GM12878 (cell line): ENCODE measurements at regions not wholly inside any gene's neighbourhood (a gene's known extent, or its start where the extent isn't known, plus 50 kb on each side); places are given as distances from the start of the nearest gene placed in this dataset.

Experiments used
- ATAC-seq: fragments of 200-7000 bp; cut with Tn5 transposase; 3 replicates; pipeline ENCODE4 v1.9.1; 2020; ENCODE audit warnings: mild to moderate bottlenecking, moderate library complexity
- BruUV-seq: library from RNA; stranded (reverse); fragments of 400-500 nt; replicated peaks from 2 replicates; lab custom pipeline; 2021; lab: Mats Ljungman, UMichigan
- CTCF ChIA-PET: fragments of 300-600 bp; sonication (Branson Sonifier 250); formaldehyde crosslinking; extraction: SDS; loops from one replicate; lab custom pipeline; 2021; ENCODE audit warnings: inconsistent platforms; lab: Yijun Ruan, JAX
- POLR2A ChIA-PET: fragments of 350-600 bp; formaldehyde crosslinking; extraction: SDS; loops from one replicate; lab custom pipeline; 2021; ENCODE audit warnings: inconsistent platforms; lab: Charles Lee
- RAD21 ChIA-PET: fragments of 300-600 bp; sonication (Branson Sonifier 250); formaldehyde crosslinking; loops from one replicate; lab custom pipeline; 2023; ENCODE audit warnings: antibody characterized with exemption; ENCODE audit not compliant: unreplicated experiment; lab: Charles Lee
- SMC1A ChIA-PET: fragments of 300-600 bp; sonication (Branson Sonifier 250); formaldehyde crosslinking; loops from one replicate; lab custom pipeline; 2023; ENCODE audit not compliant: unreplicated experiment, uncharacterized antibody; lab: Charles Lee
- DNase-seq: peaks from one replicate; pipeline ENCODE4 v3.0.0-alpha.2; 2011; ENCODE audit warnings: low read depth, low spot score
- FAIRE-seq: peaks from 3 replicates; lab custom pipeline; 2011; peaks lifted over from hg19 to GRCh38; lab: Jason Lieb, UNC
- H2AFZ ChIP-seq: 2 replicates; pipeline ENCODE4 v1.6.0; 2011; ENCODE audit warnings: low read depth, low read length, control low read depth; ENCODE audit not compliant: control insufficient read depth
- H3K27ac ChIP-seq: 2 replicates; pipeline ENCODE4 v1.5.1; 2011; ENCODE audit warnings: control low read depth; ENCODE audit not compliant: control insufficient read depth, insufficient read depth
- H3K27me3 ChIP-seq, 2 experiments: replicated peaks in 1 of 2; 2 replicates each; pipeline versions ENCODE4 v1.6.0 to v1.6.1; 2011; ENCODE audit warnings: low read length in 1 of 2; ENCODE audit not compliant: control insufficient read depth in 2 of 2, insufficient read depth in 2 of 2
- H3K36me3 ChIP-seq, 2 experiments: 2 replicates each; pipeline ENCODE4 v1.5.1; 2011; ENCODE audit warnings: low read length in 1 of 2; ENCODE audit not compliant: control insufficient read depth in 2 of 2, insufficient read depth in 2 of 2
- H3K4me1 ChIP-seq: 2 replicates; pipeline ENCODE4 v1.6.1; 2011; ENCODE audit warnings: mild to moderate bottlenecking, low read length, moderate library complexity, mixed read lengths; ENCODE audit not compliant: control insufficient read depth, insufficient read depth
- H3K4me2 ChIP-seq: 2 replicates; pipeline ENCODE4 v1.6.0; 2011; ENCODE audit warnings: control low read depth; ENCODE audit not compliant: control insufficient read depth, insufficient read depth
- H3K4me3 ChIP-seq: fragments of 200-600 bp; sonication (generic); 2 replicates; pipeline ENCODE4 v1.5.1; 2016
- H3K79me2 ChIP-seq: 2 replicates; pipeline ENCODE4 v1.6.0; 2011; ENCODE audit warnings: low read length; ENCODE audit not compliant: control insufficient read depth, insufficient read depth
- H3K9ac ChIP-seq: 2 replicates; pipeline ENCODE4 v1.8.0; 2011; ENCODE audit warnings: low read length, control low read depth, mixed read lengths; ENCODE audit not compliant: control insufficient read depth, insufficient read depth
- H3K9me3 ChIP-seq: replicated peaks from 3 replicates; pipeline ENCODE4 v1.5.1; 2011; ENCODE audit warnings: mild to moderate bottlenecking, low read length; ENCODE audit not compliant: control insufficient read depth, insufficient read depth
- H4K20me1 ChIP-seq: 2 replicates; pipeline ENCODE4 v1.6.0; 2011; ENCODE audit not compliant: control insufficient read depth, insufficient read depth
- ATF7 ChIP-seq: fragments of 450-650 bp; IDR thresholded peaks from 2 replicates; pipeline ENCODE4 v1.6.1; 2016; ENCODE audit warnings: low read depth, mild to moderate bottlenecking
- HDGF ChIP-seq: fragments of 450-650 bp; IDR thresholded peaks from 2 replicates; pipeline ENCODE4 v1.6.1; 2016; ENCODE audit warnings: antibody characterized with exemption
- LARP7 ChIP-seq: fragments of 450-650 bp; IDR thresholded peaks from 2 replicates; pipeline ENCODE4 v1.6.1; 2017; ENCODE audit warnings: mild to moderate bottlenecking
- NFXL1 ChIP-seq: fragments of 450-650 bp; IDR thresholded peaks from 2 replicates; pipeline ENCODE4 v1.6.1; 2017; ENCODE audit warnings: antibody characterized with exemption, mild to moderate bottlenecking, borderline replicate concordance
- NR2F1 ChIP-seq: fragments of 450-650 bp; conservative IDR thresholded peaks from 2 replicates; pipeline ENCODE4 v1.6.1; 2017; ENCODE audit warnings: mild to moderate bottlenecking
- SMC3 ChIP-seq: IDR thresholded peaks from 2 replicates; pipeline ENCODE4 v1.6.1; 2011; ENCODE audit warnings: low read length, improper control_type of control experiment, borderline replicate concordance
- SP1 ChIP-seq: IDR thresholded peaks from one replicate; pipeline ENCODE4 v1.6.1; 2011; ENCODE audit warnings: low read depth, low read length
- SUPT20H ChIP-seq: IDR thresholded peaks from 2 replicates; pipeline ENCODE4 v1.6.1; 2011; ENCODE audit warnings: low read depth, mild to moderate bottlenecking, low read length, moderate library complexity, borderline replicate concordance; ENCODE audit not compliant: control insufficient read depth
- TCF3 ChIP-seq: IDR thresholded peaks from 2 replicates; pipeline ENCODE4 v1.6.1; 2012; ENCODE audit warnings: low read depth, mild to moderate bottlenecking, low read length, borderline replicate concordance; ENCODE audit not compliant: insufficient read depth
- ZZZ3 ChIP-seq: IDR thresholded peaks from 2 replicates; pipeline ENCODE4 v1.6.1; 2011; ENCODE audit warnings: low read depth; ENCODE audit not compliant: control insufficient read depth, insufficient read length
- WGBS: methylation state at CpG from one replicate; pipeline ENCODE4 v1.1.6; 2016; ENCODE audit warnings: low lambda C conversion rate; ENCODE audit not compliant: insufficient replicate concordance, insufficient coverage; ENCODE audit errors: missing lambda C conversion rate; 5-methylcytosine and 5-hydroxymethylcytosine counted together
- in situ Hi-C: fragments of 300-500 bp; cut with MboI; formaldehyde crosslinking; loops from 9 replicates; pipeline ENCODE4 v1.14.3; 2018; ENCODE audit warnings: mixed read lengths
- intact Hi-C: fragments of 100-400 bp; cut with micrococcal nuclease; formaldehyde crosslinking; loops from one replicate; pipeline ENCODE4 v1.14.2; 2022; ENCODE audit not compliant: unreplicated experiment
- TF ChIP-seq, protein P1 (sequence below): fragments of 450-650 bp; formaldehyde crosslinking; IDR thresholded peaks from 2 replicates; pipeline ENCODE4 v1.5.0; 2022; ENCODE audit warnings: mild to moderate bottlenecking, missing genetic modification characterization
- TF ChIP-seq, protein P2 (sequence below): fragments of 450-650 bp; formaldehyde crosslinking; IDR thresholded peaks from 2 replicates; pipeline ENCODE4 v1.4.0; 2020; ENCODE audit warnings: mild to moderate bottlenecking, moderate library complexity

DNA sequence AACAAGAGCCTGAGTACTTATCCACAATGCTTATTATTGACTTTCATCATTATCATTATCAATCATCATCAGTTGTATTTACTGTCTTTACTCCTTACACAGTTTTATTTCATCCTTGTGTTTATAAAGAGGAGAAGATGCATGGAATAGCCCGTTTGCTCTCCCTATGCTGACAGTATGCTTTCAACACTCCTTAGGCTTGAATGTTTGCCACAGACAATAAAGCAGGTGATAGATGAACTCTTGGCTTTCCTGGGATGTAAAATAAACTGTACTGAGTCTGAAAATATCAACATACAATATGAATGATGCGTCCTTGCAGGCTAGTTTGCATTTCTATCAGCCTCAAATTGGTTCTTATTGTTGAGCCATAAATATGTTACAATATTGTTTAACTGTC, 891.8 kb upstream of the NCAM2 start:
- FAIRE-seq, result no peak
- H3K27me3 ChIP-seq, result no peaks in the 10 kb centered on the region
- POLR2A ChIA-PET, result no interaction called here
- no peak overlapping the region for H3K4me3 ChIP-seq
- H3K9me3 ChIP-seq, result no peaks in the 10 kb centered on the region; the same call in 2 of the 3 replicates
- no peak for ATAC-seq
- in situ Hi-C loops, result loop anchor here (10.0 kb wide), 1 partner anchor 58 kb away; no protein-coding TSS in a partner anchor
- no peak overlapping the region for H3K4me2 ChIP-seq
- CTCF ChIA-PET, result no interaction called here
- intact Hi-C loops, result no loop called here
- no peak overlapping the region for H3K9ac ChIP-seq
- H4K20me1 ChIP-seq, result no peaks in the 10 kb centered on the region
- no peak overlapping the region for H2AFZ ChIP-seq
- SMC1A ChIA-PET, result no interaction called here
- H3K79me2 ChIP-seq, result no peaks in the 10 kb centered on the region
- H3K4me1 ChIP-seq, result no peaks in the 10 kb centered on the region
- H3K27ac ChIP-seq, result no peak overlapping the region
- H3K36me3 ChIP-seq, result no peaks in the 10 kb centered on the region
- RAD21 ChIA-PET, result no interaction called here
- 0% methylated on average over 2 of the region's 2 CpGs for WGBS
- no peak for DNase-seq
- no peak for TF ChIP-seq HDGF
- no peak for TF ChIP-seq NFXL1
- no peak for TF ChIP-seq SMC3
- TF ChIP-seq, protein P1, sequence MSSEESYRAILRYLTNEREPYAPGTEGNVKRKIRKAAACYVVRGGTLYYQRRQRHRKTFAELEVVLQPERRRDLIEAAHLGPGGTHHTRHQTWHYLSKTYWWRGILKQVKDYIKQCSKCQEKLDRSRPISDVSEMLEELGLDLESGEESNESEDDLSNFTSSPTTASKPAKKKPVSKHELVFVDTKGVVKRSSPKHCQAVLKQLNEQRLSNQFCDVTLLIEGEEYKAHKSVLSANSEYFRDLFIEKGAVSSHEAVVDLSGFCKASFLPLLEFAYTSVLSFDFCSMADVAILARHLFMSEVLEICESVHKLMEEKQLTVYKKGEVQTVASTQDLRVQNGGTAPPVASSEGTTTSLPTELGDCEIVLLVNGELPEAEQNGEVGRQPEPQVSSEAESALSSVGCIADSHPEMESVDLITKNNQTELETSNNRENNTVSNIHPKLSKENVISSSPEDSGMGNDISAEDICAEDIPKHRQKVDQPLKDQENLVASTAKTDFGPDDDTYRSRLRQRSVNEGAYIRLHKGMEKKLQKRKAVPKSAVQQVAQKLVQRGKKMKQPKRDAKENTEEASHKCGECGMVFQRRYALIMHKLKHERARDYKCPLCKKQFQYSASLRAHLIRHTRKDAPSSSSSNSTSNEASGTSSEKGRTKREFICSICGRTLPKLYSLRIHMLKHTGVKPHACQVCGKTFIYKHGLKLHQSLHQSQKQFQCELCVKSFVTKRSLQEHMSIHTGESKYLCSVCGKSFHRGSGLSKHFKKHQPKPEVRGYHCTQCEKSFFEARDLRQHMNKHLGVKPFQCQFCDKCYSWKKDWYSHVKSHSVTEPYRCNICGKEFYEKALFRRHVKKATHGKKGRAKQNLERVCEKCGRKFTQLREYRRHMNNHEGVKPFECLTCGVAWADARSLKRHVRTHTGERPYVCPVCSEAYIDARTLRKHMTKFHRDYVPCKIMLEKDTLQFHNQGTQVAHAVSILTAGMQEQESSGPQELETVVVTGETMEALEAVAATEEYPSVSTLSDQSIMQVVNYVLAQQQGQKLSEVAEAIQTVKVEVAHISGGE (CRISPR knock-in tag), result no peak
- TF ChIP-seq, all 136 proteins: peak for 0
- BruUV-seq, result no TSS peak

DNA sequence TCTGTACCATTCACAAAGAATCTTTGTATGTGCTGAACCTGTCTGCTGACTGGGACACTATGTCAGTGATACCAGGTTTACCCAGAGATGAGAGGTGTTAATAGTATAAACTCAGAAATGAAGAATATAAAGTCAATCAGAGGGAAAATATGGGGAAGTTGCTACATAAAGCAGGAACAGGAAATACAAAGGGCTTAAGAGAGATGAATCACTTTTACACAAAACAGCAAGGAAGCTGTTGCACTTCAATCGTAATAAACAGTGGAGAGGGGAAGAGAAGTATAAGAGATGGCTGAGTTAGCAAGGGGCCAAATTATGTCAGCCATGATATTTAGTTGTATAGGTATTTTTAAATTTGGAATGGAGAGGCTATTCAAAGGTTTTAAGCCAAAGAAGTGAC, 890.2 kb upstream of the NCAM2 start:
- ChIA-PET SMC1A (no interaction called here), RAD21 (no interaction called here), CTCF (no interaction called here), POLR2A (no interaction called here)
- DNase-seq (no peak), FAIRE-seq (no peak), ATAC-seq (no peak)
- WGBS, result 37% methylated on average over 1 of the region's 1 CpG
- H2AFZ ChIP-seq, result no peak overlapping the region
- H3K4me3 ChIP-seq, result no peak overlapping the region
- no peaks in the 10 kb centered on the region for H3K79me2 ChIP-seq
- H3K36me3 ChIP-seq, result no peaks in the 10 kb centered on the region
- H3K9me3 ChIP-seq, result no peaks in the 10 kb centered on the region; the same call in 2 of the 3 replicates
- no peaks in the 10 kb centered on the region for H3K27me3 ChIP-seq
- in situ Hi-C loops, result loop anchor here (10.0 kb wide), 1 partner anchor 57 kb away; no protein-coding TSS in a partner anchor
- intact Hi-C loops, result no loop called here
- H3K4me1 ChIP-seq, result no peaks in the 10 kb centered on the region
- H3K27ac ChIP-seq, result no peak overlapping the region
- no peak overlapping the region for H3K4me2 ChIP-seq
- no peaks in the 10 kb centered on the region for H4K20me1 ChIP-seq
- no peak overlapping the region for H3K9ac ChIP-seq
- no TSS peak for BruUV-seq
- TF ChIP-seq TCF3 (no peak), LARP7 (no peak), SP1 (no peak), ZZZ3 (no peak), NR2F1 (no peak), SUPT20H (no peak), ATF7 (no peak)
- TF ChIP-seq, protein P2, sequence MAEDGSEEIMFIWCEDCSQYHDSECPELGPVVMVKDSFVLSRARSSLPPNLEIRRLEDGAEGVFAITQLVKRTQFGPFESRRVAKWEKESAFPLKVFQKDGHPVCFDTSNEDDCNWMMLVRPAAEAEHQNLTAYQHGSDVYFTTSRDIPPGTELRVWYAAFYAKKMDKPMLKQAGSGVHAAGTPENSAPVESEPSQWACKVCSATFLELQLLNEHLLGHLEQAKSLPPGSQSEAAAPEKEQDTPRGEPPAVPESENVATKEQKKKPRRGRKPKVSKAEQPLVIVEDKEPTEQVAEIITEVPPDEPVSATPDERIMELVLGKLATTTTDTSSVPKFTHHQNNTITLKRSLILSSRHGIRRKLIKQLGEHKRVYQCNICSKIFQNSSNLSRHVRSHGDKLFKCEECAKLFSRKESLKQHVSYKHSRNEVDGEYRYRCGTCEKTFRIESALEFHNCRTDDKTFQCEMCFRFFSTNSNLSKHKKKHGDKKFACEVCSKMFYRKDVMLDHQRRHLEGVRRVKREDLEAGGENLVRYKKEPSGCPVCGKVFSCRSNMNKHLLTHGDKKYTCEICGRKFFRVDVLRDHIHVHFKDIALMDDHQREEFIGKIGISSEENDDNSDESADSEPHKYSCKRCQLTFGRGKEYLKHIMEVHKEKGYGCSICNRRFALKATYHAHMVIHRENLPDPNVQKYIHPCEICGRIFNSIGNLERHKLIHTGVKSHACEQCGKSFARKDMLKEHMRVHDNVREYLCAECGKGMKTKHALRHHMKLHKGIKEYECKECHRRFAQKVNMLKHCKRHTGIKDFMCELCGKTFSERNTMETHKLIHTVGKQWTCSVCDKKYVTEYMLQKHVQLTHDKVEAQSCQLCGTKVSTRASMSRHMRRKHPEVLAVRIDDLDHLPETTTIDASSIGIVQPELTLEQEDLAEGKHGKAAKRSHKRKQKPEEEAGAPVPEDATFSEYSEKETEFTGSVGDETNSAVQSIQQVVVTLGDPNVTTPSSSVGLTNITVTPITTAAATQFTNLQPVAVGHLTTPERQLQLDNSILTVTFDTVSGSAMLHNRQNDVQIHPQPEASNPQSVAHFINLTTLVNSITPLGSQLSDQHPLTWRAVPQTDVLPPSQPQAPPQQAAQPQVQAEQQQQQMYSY, result no peak
